ENCODE measurements at regions not wholly inside any gene's neighbourhood (a gene's known extent, or its start where the extent isn't known, plus 50 kb on each side); places are given as distances from the start of the nearest gene placed in this dataset.

GRCh38 chr4:164402554-164402953 lies 351.4 kb upstream of the SMIM31 start:
- no peak for TF ChIP-seq EZH2phosphoT487 (IDR thresholded peaks at IDR 0.05; ENCODE audit: low read depth)
- TF ChIP-seq, protein P1, sequence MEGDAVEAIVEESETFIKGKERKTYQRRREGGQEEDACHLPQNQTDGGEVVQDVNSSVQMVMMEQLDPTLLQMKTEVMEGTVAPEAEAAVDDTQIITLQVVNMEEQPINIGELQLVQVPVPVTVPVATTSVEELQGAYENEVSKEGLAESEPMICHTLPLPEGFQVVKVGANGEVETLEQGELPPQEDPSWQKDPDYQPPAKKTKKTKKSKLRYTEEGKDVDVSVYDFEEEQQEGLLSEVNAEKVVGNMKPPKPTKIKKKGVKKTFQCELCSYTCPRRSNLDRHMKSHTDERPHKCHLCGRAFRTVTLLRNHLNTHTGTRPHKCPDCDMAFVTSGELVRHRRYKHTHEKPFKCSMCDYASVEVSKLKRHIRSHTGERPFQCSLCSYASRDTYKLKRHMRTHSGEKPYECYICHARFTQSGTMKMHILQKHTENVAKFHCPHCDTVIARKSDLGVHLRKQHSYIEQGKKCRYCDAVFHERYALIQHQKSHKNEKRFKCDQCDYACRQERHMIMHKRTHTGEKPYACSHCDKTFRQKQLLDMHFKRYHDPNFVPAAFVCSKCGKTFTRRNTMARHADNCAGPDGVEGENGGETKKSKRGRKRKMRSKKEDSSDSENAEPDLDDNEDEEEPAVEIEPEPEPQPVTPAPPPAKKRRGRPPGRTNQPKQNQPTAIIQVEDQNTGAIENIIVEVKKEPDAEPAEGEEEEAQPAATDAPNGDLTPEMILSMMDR (IDR thresholded peaks at IDR 0.05; ENCODE audit: low read depth, low read length) = no peak
- Histone ChIP-seq H3K79me2 (ENCODE audit: low read length) (no peaks in the 10 kb centered on the region), H3K4me2 (ENCODE audit: low read length) (no peak overlapping the region), H3K4me1 (ENCODE audit: low read length) (no peaks in the 10 kb centered on the region), H2AFZ (ENCODE audit: low read depth, low read length) (no peak overlapping the region), H3K9ac (ENCODE audit: low read length) (no peak overlapping the region), H3K9me3 (ENCODE audit: insufficient read depth, low read length) (no peaks in the 10 kb centered on the region), H4K20me1 (ENCODE audit: insufficient read depth, low read length) (no peaks in the 10 kb centered on the region), H3K4me3 (ENCODE audit: low read length) (no peak overlapping the region), H3K27me3 (ENCODE audit: low read depth, low read length) (no peaks in the 10 kb centered on the region), H3K27ac (ENCODE audit: low read length) (no peak overlapping the region), H3K36me3 (replicated peaks; ENCODE audit: low read depth, low read length) (no peaks in the 10 kb centered on the region)

- Histone ChIP-seq H3K79me2 (ENCODE audit: low read length) (no peaks in the 10 kb centered on the region), H4K20me1 (ENCODE audit: insufficient read depth, low read length) (no peaks in the 10 kb centered on the region), H3K4me2 (ENCODE audit: low read length) (no peak overlapping the region), H3K9ac (ENCODE audit: low read length) (no peak overlapping the region), H2AFZ (ENCODE audit: low read depth, low read length) (no peak overlapping the region), H3K9me3 (ENCODE audit: insufficient read depth, low read length) (no peaks in the 10 kb centered on the region), H3K27ac (ENCODE audit: low read length) (no peak overlapping the region), H3K27me3 (ENCODE audit: low read depth, low read length) (no peaks in the 10 kb centered on the region), H3K36me3 (replicated peaks; ENCODE audit: low read depth, low read length) (no peaks in the 10 kb centered on the region), H3K4me1 (ENCODE audit: low read length) (no peaks in the 10 kb centered on the region), H3K4me3 (ENCODE audit: low read length) (no peak overlapping the region)
- no peak for TF ChIP-seq EZH2phosphoT487 (IDR thresholded peaks at IDR 0.05; ENCODE audit: low read depth)
These were observed 348.2 kb upstream of the SMIM31 start for GRCh38 chr4:164405774-164406173.

DNA sequence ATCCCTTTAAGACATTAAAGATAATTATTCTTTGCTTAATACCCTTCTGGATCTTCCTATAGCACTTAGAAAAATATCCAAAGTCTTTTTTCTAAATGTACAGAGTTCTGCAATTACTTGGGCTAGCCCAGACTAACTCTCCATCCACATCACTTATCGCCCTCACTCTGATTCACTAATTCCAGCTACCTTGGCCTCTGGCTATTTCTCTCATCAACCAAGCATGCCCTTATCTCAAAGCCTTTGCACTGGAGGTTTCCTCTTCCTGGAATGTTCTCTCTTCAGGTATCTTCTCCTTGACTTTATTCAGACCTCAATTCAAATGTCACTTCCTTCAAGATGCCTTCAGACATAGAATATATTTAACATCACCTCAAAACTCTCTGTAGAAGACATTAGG lies 345.1 kb upstream of the SMIM31 start:
- H3K79me2 ChIP-seq (ENCODE audit: low read length) = no peaks in the 10 kb centered on the region
- H3K9ac ChIP-seq (ENCODE audit: low read length) = no peak overlapping the region
- no peaks in the 10 kb centered on the region for H4K20me1 ChIP-seq (ENCODE audit: insufficient read depth, low read length)

DNA sequence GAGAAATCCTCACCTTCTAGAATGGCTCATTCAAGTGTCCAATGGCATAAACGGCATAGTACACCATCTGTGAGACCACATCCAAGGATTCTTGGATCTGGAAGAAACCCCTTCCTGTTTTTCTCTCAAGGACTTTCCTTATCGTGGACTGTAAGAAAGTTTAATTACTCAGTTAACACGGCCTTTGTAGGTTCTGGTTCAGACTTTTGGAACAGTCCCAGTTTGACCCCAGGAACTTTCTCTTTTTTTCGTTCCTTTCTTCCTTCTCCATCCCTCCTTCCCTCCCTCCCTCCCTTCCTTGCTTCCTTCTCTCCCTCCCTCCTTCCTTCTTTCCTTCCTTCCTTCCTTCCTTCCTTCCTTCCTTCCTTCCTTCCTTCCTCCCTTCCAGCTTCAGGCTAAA lies 343.5 kb upstream of the SMIM31 start:
- no peak overlapping the region for H3K4me2 ChIP-seq (ENCODE audit: low read length)
- H3K27ac ChIP-seq (ENCODE audit: low read length) = no peak overlapping the region
- no peak overlapping the region for H2AFZ ChIP-seq (ENCODE audit: low read depth, low read length)
- H3K36me3 ChIP-seq (replicated peaks; ENCODE audit: low read depth, low read length) = no peaks in the 10 kb centered on the region
- H3K27me3 ChIP-seq (ENCODE audit: low read depth, low read length) = no peaks in the 10 kb centered on the region
- no peak overlapping the region for H3K9ac ChIP-seq (ENCODE audit: low read length)
- no peaks in the 10 kb centered on the region for H3K79me2 ChIP-seq (ENCODE audit: low read length)
- no peaks in the 10 kb centered on the region for H3K4me1 ChIP-seq (ENCODE audit: low read length)
- no peaks in the 10 kb centered on the region for H4K20me1 ChIP-seq (ENCODE audit: insufficient read depth, low read length)
- no peak for TF ChIP-seq EZH2phosphoT487 (IDR thresholded peaks at IDR 0.05; ENCODE audit: low read depth)
- TF ChIP-seq, protein P1 (IDR thresholded peaks at IDR 0.05; ENCODE audit: low read depth, low read length) = no peak
- no peak overlapping the region for H3K4me3 ChIP-seq (ENCODE audit: low read length)
- no peaks in the 10 kb centered on the region for H3K9me3 ChIP-seq (ENCODE audit: insufficient read depth, low read length)

More for the DNA sequence above, 345.1 kb upstream of the SMIM31 start:
- H3K36me3 ChIP-seq (replicated peaks; ENCODE audit: low read depth, low read length) = no peaks in the 10 kb centered on the region
- no peak overlapping the region for H3K4me2 ChIP-seq (ENCODE audit: low read length)
- H3K27me3 ChIP-seq (ENCODE audit: low read depth, low read length) = no peaks in the 10 kb centered on the region
- H2AFZ ChIP-seq (ENCODE audit: low read depth, low read length) = no peak overlapping the region
- TF ChIP-seq, protein P1 (IDR thresholded peaks at IDR 0.05; ENCODE audit: low read depth, low read length) = no peak
- no peak for TF ChIP-seq EZH2phosphoT487 (IDR thresholded peaks at IDR 0.05; ENCODE audit: low read depth)
- no peak overlapping the region for H3K4me3 ChIP-seq (ENCODE audit: low read length)
- no peak overlapping the region for H3K27ac ChIP-seq (ENCODE audit: low read length)
- no peaks in the 10 kb centered on the region for H3K9me3 ChIP-seq (ENCODE audit: insufficient read depth, low read length)
- no peaks in the 10 kb centered on the region for H3K4me1 ChIP-seq (ENCODE audit: low read length)

GRCh38 chr4:164412246-164412645 lies 341.7 kb upstream of the SMIM31 start:
- Histone ChIP-seq H3K79me2 (ENCODE audit: low read length) (no peaks in the 10 kb centered on the region), H3K9me3 (ENCODE audit: insufficient read depth, low read length) (no peaks in the 10 kb centered on the region), H3K27ac (ENCODE audit: low read length) (no peak overlapping the region), H3K36me3 (replicated peaks; ENCODE audit: low read depth, low read length) (no peaks in the 10 kb centered on the region), H3K27me3 (ENCODE audit: low read depth, low read length) (no peaks in the 10 kb centered on the region), H3K9ac (ENCODE audit: low read length) (no peak overlapping the region), H3K4me2 (ENCODE audit: low read length) (no peak overlapping the region), H2AFZ (ENCODE audit: low read depth, low read length) (no peak overlapping the region), H4K20me1 (ENCODE audit: insufficient read depth, low read length) (no peaks in the 10 kb centered on the region), H3K4me3 (ENCODE audit: low read length) (no peak overlapping the region), H3K4me1 (ENCODE audit: low read length) (no peaks in the 10 kb centered on the region)
- TF ChIP-seq EZH2phosphoT487 (IDR thresholded peaks at IDR 0.05; ENCODE audit: low read depth) = no peak
- TF ChIP-seq, protein P1 (IDR thresholded peaks at IDR 0.05; ENCODE audit: low read depth, low read length) = no peak

All from OCI-LY3 (cell line).